Endothelial cell of umbilical vein (primary cell): ENCODE measurements at regions not wholly inside any gene's neighbourhood (a gene's known extent, or its start where the extent isn't known, plus 50 kb on each side); places are given as distances from the start of the nearest gene placed in this dataset.

Source experiments
- BruUV-seq: library from RNA; stranded (reverse); fragments of 400-500 nt; replicated peaks from 2 replicates; lab custom pipeline; 2021; lab: Mats Ljungman, UMichigan
- CTCF ChIA-PET: fragments of 300-600, 350-600 bp; sonication (Branson Sonifier 250); formaldehyde crosslinking; loops from one replicate; lab custom pipeline; 2021; ENCODE audit warnings: antibody characterized with exemption, inconsistent platforms; lab: Charles Lee
- POLR2A ChIA-PET: fragments of 300-600, 350-600 bp; sonication (Branson Sonifier 250); formaldehyde crosslinking; loops from one replicate; lab custom pipeline; 2021; ENCODE audit warnings: antibody characterized with exemption, inconsistent platforms; lab: Charles Lee
- DNase-seq: peaks from one replicate; pipeline ENCODE4 v3.0.0-alpha.2; 2011; ENCODE audit warnings: low read depth, low spot score
- FAIRE-seq: peaks from 2 replicates; lab custom pipeline; 2011; peaks lifted over from hg19 to GRCh38; lab: Jason Lieb, UNC
- H2AFZ ChIP-seq: 2 replicates; pipeline ENCODE4 v1.6.0; 2012; ENCODE audit warnings: low read depth, low read length, control low read depth, inconsistent platforms
- H3K27ac ChIP-seq: 2 replicates; pipeline ENCODE4 v1.5.1; 2011; ENCODE audit warnings: low read depth, mild to moderate bottlenecking, control low read depth, low read length, moderate library complexity; ENCODE audit not compliant: insufficient read depth
- H3K27me3 ChIP-seq, 2 experiments: 2 replicates each; pipeline versions ENCODE4 v1.6.0 to v1.6.1; 2011; ENCODE audit warnings: low read length in 2 of 2, mixed read lengths in 1 of 2; ENCODE audit not compliant: control insufficient read depth in 2 of 2, insufficient read depth in 2 of 2
- H3K36me3 ChIP-seq, 2 experiments: 2 replicates in 1 of 2; 3 replicates in 1 of 2; pipeline ENCODE4 v1.5.1; 2011; ENCODE audit warnings: low read length in 2 of 2, mild to moderate bottlenecking in 1 of 2, moderate library complexity in 1 of 2; ENCODE audit not compliant: control insufficient read depth in 2 of 2, insufficient read depth in 2 of 2; ENCODE audit errors: extremely low read depth in 1 of 2
- H3K4me1 ChIP-seq: 3 replicates; pipeline ENCODE4 v1.5.1; 2011; ENCODE audit warnings: mild to moderate bottlenecking, low read length; ENCODE audit not compliant: control insufficient read depth, insufficient read depth; ENCODE audit errors: extremely low read depth
- H3K4me2 ChIP-seq: 2 replicates; pipeline ENCODE4 v1.6.1; 2011; ENCODE audit warnings: low read length, control low read depth, mixed read lengths; ENCODE audit not compliant: insufficient read depth
- H3K4me3 ChIP-seq, 3 experiments: fragments of 200-600 bp in 1 of 3; sonication (generic), shearing (Covaris generic) in 1 of 3; replicated peaks in 1 of 3; 2 replicates each; pipeline ENCODE4 v1.5.1; 2011 to 2016; ENCODE audit warnings: control low read depth in 3 of 3, low read length in 3 of 3, mild to moderate bottlenecking in 2 of 3, inconsistent platforms in 1 of 3, low read depth in 1 of 3, moderate library complexity in 1 of 3; ENCODE audit not compliant: insufficient read depth in 1 of 3
- H3K79me2 ChIP-seq: 2 replicates; pipeline ENCODE4 v1.6.0; 2012; ENCODE audit warnings: low read length, inconsistent platforms; ENCODE audit not compliant: control insufficient read depth, insufficient read depth
- H3K9ac ChIP-seq: replicated peaks from 2 replicates; pipeline ENCODE3; 2011; ENCODE audit warnings: low read length, control low read depth; ENCODE audit not compliant: insufficient read depth; ENCODE audit errors: extremely low read depth
- H3K9me1 ChIP-seq: replicated peaks from 3 replicates; pipeline ENCODE4 v1.6.0; 2011; ENCODE audit warnings: mild to moderate bottlenecking, low read length; ENCODE audit not compliant: control insufficient read depth, insufficient read depth; ENCODE audit errors: extremely low read depth
- H3K9me3 ChIP-seq: replicated peaks from 2 replicates; pipeline ENCODE4 v1.5.1; 2012; ENCODE audit warnings: low read length, inconsistent platforms; ENCODE audit not compliant: control insufficient read depth, insufficient read depth
- H4K20me1 ChIP-seq: replicated peaks from 2 replicates; pipeline ENCODE3; 2011; ENCODE audit warnings: mild to moderate bottlenecking, low read length; ENCODE audit not compliant: control insufficient read depth, insufficient read depth; ENCODE audit errors: extremely low read depth
- CTCF ChIP-seq, 2 donors: IDR thresholded peaks; 1 replicate in 1 of 2; 2 replicates in 1 of 2; pipeline ENCODE4 v1.5.1; 2011; ENCODE audit warnings: low read length in 2 of 2, mild to moderate bottlenecking in 2 of 2, moderate library complexity in 2 of 2, control low read depth in 1 of 2, inconsistent platforms in 1 of 2, low read depth in 1 of 2; ENCODE audit not compliant: insufficient read depth in 1 of 2; ENCODE audit errors: extremely low read depth in 1 of 2
- EZH2 ChIP-seq: IDR thresholded peaks from 2 replicates; pipeline ENCODE4 v1.6.1; 2012; ENCODE audit warnings: borderline replicate concordance, low read depth, mild to moderate bottlenecking, moderate library complexity, low read length, inconsistent platforms; ENCODE audit not compliant: severe bottlenecking
- FOS ChIP-seq: IDR thresholded peaks from 2 replicates; pipeline ENCODE4 v1.6.1; 2011; ENCODE audit warnings: mild to moderate bottlenecking, low read length, moderate library complexity, borderline replicate concordance; ENCODE audit not compliant: insufficient read depth
- GATA2 ChIP-seq: IDR thresholded peaks from 2 replicates; pipeline ENCODE4 v1.7.0; 2011; ENCODE audit warnings: low read depth, mild to moderate bottlenecking, moderate library complexity, mixed read lengths, low read length; ENCODE audit not compliant: insufficient read length, insufficient read depth
- JUN ChIP-seq: IDR thresholded peaks from 2 replicates; pipeline ENCODE4 v1.6.1; 2011; ENCODE audit warnings: borderline replicate concordance, low read depth; ENCODE audit not compliant: insufficient read length, insufficient read depth
- MYC ChIP-seq: IDR thresholded peaks from one replicate; pipeline ENCODE4 v1.6.1; 2011; ENCODE audit warnings: mild to moderate bottlenecking, low read depth, low read length
- POLR2A ChIP-seq: IDR thresholded peaks from 2 replicates; pipeline ENCODE4 v1.6.1; 2012; ENCODE audit warnings: low read depth, mild to moderate bottlenecking, control low read depth, low read length
- POLR2AphosphoS5 ChIP-seq: IDR thresholded peaks from 2 replicates; pipeline ENCODE4 v1.6.1; 2012; ENCODE audit warnings: low read depth, mild to moderate bottlenecking, control low read depth, low read length, moderate library complexity; ENCODE audit not compliant: insufficient read depth
- dilution Hi-C: fragments of 300-500 bp; cut with MboI; formaldehyde crosslinking; loops from one replicate; pipeline ENCODE4 v1.15.0; 2019; ENCODE audit warnings: low sequenced_read_pairs; ENCODE audit not compliant: extremely low pct_ligation_motif_present
- intact Hi-C: fragments of 100-400 bp; cut with micrococcal nuclease; formaldehyde crosslinking; loops from one replicate; pipeline ENCODE4 v1.10.0; 2022
- TF ChIP-seq, protein P1 (sequence below): IDR thresholded peaks from 2 replicates; pipeline ENCODE4 v1.6.1; 2011; ENCODE audit not compliant: insufficient read depth, insufficient read length

DNA sequence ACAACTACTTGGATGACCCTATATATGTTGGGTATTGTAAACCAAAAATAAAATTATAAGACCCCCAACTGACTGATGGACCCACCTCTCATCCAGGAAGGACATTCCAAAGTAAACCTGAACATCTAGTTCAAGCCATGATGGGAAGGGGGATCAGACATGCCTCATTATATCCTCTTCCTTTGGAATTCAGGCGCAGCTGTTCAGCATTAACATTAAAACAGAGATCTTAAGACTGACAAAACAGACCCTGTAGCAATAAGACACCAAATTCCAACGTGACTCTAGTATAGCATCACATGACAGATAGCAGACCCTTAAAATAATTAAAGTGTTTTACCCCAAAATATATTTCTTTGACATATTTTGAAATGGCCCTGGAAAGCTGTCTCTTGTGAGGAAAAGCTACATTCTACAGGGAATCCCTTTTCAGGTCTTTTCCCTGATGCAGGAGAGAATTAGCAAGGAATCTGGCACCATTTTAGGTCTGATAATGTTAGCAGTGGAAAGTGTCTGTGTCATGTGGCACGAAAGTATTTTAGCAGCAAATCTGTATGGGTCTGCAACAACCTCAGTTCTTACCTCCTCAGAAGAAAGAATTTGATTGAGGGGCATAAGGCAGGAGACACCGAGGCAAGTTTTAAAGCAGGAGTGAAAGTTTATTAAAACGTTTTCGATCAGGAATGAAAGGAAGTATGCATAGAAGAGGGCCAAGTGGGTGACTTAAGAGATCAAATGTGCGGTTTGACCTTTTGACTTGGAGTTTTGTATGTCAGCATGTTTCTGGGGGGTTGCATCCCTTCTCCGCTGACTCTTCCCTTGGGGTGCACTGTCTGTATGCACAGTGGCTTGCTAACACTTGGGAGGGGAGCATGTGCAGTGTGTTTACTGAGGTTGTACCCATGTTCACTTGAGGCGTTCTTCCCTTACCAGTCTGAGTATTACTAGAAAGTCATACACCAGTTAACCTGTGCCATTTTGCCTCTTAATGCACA lies 236.6 kb upstream of the PPP1R3A start:
- no peaks in the 10 kb centered on the region for H3K4me1 ChIP-seq
- no peaks in the 10 kb centered on the region for H3K27me3 ChIP-seq
- no peaks in the 10 kb centered on the region for H3K79me2 ChIP-seq
- H3K4me3 ChIP-seq: no peak overlapping the region
- DNase-seq: no peak
- H3K27ac ChIP-seq: no peak overlapping the region
- no peaks in the 10 kb centered on the region for H3K9me3 ChIP-seq
- ChIA-PET POLR2A (no interaction called here), CTCF (no interaction called here)
- H4K20me1 ChIP-seq: no peaks in the 10 kb centered on the region
- FAIRE-seq: no peak
- no peak overlapping the region for H3K9ac ChIP-seq
- H2AFZ ChIP-seq: no peak overlapping the region
- no peaks in the 10 kb centered on the region for H3K36me3 ChIP-seq
- no TSS peak for BruUV-seq
- H3K4me2 ChIP-seq: no peak overlapping the region
- dilution Hi-C loops: no loop called here
- intact Hi-C loops: no loop called here
- no peak for TF ChIP-seq FOS
- TF ChIP-seq, protein P1, sequence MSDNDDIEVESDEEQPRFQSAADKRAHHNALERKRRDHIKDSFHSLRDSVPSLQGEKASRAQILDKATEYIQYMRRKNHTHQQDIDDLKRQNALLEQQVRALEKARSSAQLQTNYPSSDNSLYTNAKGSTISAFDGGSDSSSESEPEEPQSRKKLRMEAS: no peak
- TF ChIP-seq CTCF (IDR thresholded peaks at IDR 0.05; ENCODE audit: extremely low read depth in 1 of 2, insufficient read depth in 1 of 2, low read depth in 1 of 2, low read length in 2 of 2): no peak
- no peak for TF ChIP-seq GATA2
- no peak for TF ChIP-seq EZH2
- no peak for TF ChIP-seq POLR2A
- no peak for TF ChIP-seq POLR2AphosphoS5
- no peak for TF ChIP-seq JUN
- no peak for TF ChIP-seq MYC
- no peaks in the 10 kb centered on the region for H3K9me1 ChIP-seq
